Activated CD8-positive, alpha-beta memory T cell treated with anti-CD3 and anti-CD28 coated beads for 48 hours (primary cell): ENCODE measurements at regions not wholly inside any gene's neighbourhood (a gene's known extent, or its start where the extent isn't known, plus 50 kb on each side); places are given as distances from the start of the nearest gene placed in this dataset.

Source experiments
- DNase-seq, 3 experiments: peaks; one replicate each; pipeline ENCODE4 v3.0.0-alpha.2; 2020; ENCODE audit warnings: low read depth in 2 of 3, low spot score in 2 of 3

- DNase-seq, result no peak
Measured at GRCh38 chrX:39168609-39169008, 367.4 kb downstream of the MID1IP1 start.

GRCh38 chrX:39169976-39170375 is 368.7 kb downstream of the MID1IP1 start:
- DNase-seq, result no peak

GRCh38 chrX:39170464-39170863 is 369.2 kb downstream of the MID1IP1 start:
- DNase-seq, result no peak

- no peak for DNase-seq
Measured at GRCh38 chrX:39171686-39172085, 370.4 kb downstream of the MID1IP1 start.

GRCh38 chrX:39174241-39174771 is 373.0 kb downstream of the MID1IP1 start:
- DNase-seq, result no peak

- peak in 1 of 3 experiments; percentile 30 for DNase-seq
Measured at GRCh38 chrX:39174772-39175417, 373.6 kb downstream of the MID1IP1 start.

GRCh38 chrX:39175418-39176057 is 374.3 kb downstream of the MID1IP1 start:
- no peak for DNase-seq

- DNase-seq, result no peak
Measured at GRCh38 chrX:39176105-39176504, 374.8 kb downstream of the MID1IP1 start.

- DNase-seq, result no peak
Measured at GRCh38 chrX:39189431-39189830, 388.2 kb downstream of the MID1IP1 start.

- DNase-seq, result no peak
Measured at GRCh38 chrX:39194673-39195072, 393.4 kb downstream of the MID1IP1 start.

- DNase-seq, result no peak
Measured at GRCh38 chrX:39195156-39195555, 393.9 kb downstream of the MID1IP1 start.

- DNase-seq, result no peak
Measured at GRCh38 chrX:39196192-39197102, 395.2 kb downstream of the MID1IP1 start.

- no peak for DNase-seq
Measured at GRCh38 chrX:39199429-39199828, 398.2 kb downstream of the MID1IP1 start.

- no peak for DNase-seq
Measured at GRCh38 chrX:39201305-39201990, 400.2 kb downstream of the MID1IP1 start.

- DNase-seq, result no peak
Measured at GRCh38 chrX:39202641-39203040, 401.4 kb downstream of the MID1IP1 start.

GRCh38 chrX:39203427-39203826 is 402.2 kb downstream of the MID1IP1 start:
- DNase-seq, result no peak

GRCh38 chrX:39204353-39204752 is 403.1 kb downstream of the MID1IP1 start:
- no peak for DNase-seq

- DNase-seq, result no peak
Measured at GRCh38 chrX:39204945-39205344, 403.7 kb downstream of the MID1IP1 start.

- DNase-seq, result no peak
Measured at GRCh38 chrX:39205467-39205866, 404.2 kb downstream of the MID1IP1 start.

- no peak for DNase-seq
Measured at GRCh38 chrX:39206399-39207145, 405.3 kb downstream of the MID1IP1 start.
